ENCODE measurements at regions not wholly inside any gene's neighbourhood (a gene's known extent, or its start where the extent isn't known, plus 50 kb on each side); places are given as distances from the start of the nearest gene placed in this dataset.

DNA sequence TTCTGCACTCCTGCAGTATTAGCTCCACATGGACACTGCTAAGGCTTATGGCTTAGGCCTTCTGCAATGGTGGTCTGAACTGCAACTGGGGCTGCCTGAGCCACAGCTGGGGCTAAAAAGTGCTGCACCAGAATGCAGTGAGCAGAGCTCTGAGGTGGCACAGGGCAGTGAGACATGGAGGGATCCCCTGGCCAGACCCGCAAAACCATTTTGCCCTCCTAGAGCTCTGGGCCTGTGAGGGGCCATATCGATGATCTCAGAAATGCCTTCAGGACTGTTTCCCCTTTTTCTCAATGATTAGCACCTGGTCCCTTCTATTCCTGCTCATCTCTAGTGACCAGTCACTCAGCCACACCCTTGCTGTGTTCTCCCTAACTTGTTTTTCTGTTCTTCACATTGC lies 397.7 kb downstream of the UQCRFS1 start:
- TF ChIP-seq CTCF (IDR thresholded peaks at IDR 0.05; ENCODE audit: insufficient read depth, low read length) (no peak), REST (IDR thresholded peaks at IDR 0.05; ENCODE audit: insufficient replicate concordance, low read depth) (no peak), POLR2AphosphoS5 (IDR thresholded peaks at IDR 0.05; ENCODE audit: low read depth) (no peak)
